HepG2 (cell line): ENCODE measurements at regions not wholly inside any gene's neighbourhood (a gene's known extent, or its start where the extent isn't known, plus 50 kb on each side); places are given as distances from the start of the nearest gene placed in this dataset.

Source experiments
- ATAC-seq: fragments of 200-7000 bp; cut with Tn5 transposase; 3 replicates; pipeline ENCODE4 v1.9.1; 2020; ENCODE audit warnings: mild to moderate bottlenecking, moderate library complexity
- BruUV-seq: library from RNA; stranded (reverse); fragments of 400-500 nt; replicated peaks from 2 replicates; lab custom pipeline; 2021; lab: Mats Ljungman, UMichigan
- CTCF ChIA-PET: fragments of 300-600 bp; formaldehyde crosslinking; extraction: SDS; loops from one replicate; lab custom pipeline; 2021; ENCODE audit warnings: low total read pairs, inconsistent platforms, low intra/inter-chr PET ratio; lab: Yijun Ruan, JAX
- POLR2A ChIA-PET: fragments of 350-600 bp; sonication (Branson Sonifier 250); formaldehyde crosslinking; loops from one replicate; lab custom pipeline; 2020; ENCODE audit warnings: antibody characterized with exemption, inconsistent platforms; lab: Yijun Ruan, JAX
- DNase-seq: peaks from one replicate; pipeline ENCODE4 v3.0.0-alpha.2; 2015; ENCODE audit warnings: low spot score
- FAIRE-seq: peaks from 3 replicates; lab custom pipeline; 2011; peaks lifted over from hg19 to GRCh38; lab: Jason Lieb, UNC
- H2AFZ ChIP-seq: one replicate; pipeline ENCODE4 v1.6.1; 2011; ENCODE audit warnings: low read length, inconsistent platforms
- H3K27ac ChIP-seq: fragments of 300-600 bp; 3 replicates; pipeline ENCODE4 v1.8.0; 2011; ENCODE audit warnings: mixed run types, mild to moderate bottlenecking, mixed read lengths, low read length, inconsistent platforms; ENCODE audit not compliant: insufficient read depth; ENCODE audit errors: extremely low read length
- H3K27me3 ChIP-seq, 2 experiments: fragments of 200-600 bp in 1 of 2; 2 replicates in 1 of 2; 3 replicates in 1 of 2; pipeline versions ENCODE4 v1.6.0 to v1.8.0; 2011; ENCODE audit warnings: low read length in 2 of 2, mild to moderate bottlenecking in 2 of 2, moderate library complexity in 2 of 2, inconsistent platforms in 1 of 2; ENCODE audit not compliant: insufficient read depth in 2 of 2, control insufficient read depth in 1 of 2
- H3K36me3 ChIP-seq, 2 experiments: fragments of 200-600 bp in 1 of 2; replicated peaks in 1 of 2; 2 replicates in 1 of 2; 3 replicates in 1 of 2; pipeline versions ENCODE4 v1.5.1 to v1.8.0; 2011; ENCODE audit warnings: low read length in 2 of 2, inconsistent platforms in 1 of 2; ENCODE audit not compliant: insufficient read depth in 2 of 2, control insufficient read depth in 1 of 2
- H3K4me1 ChIP-seq: 2 replicates; pipeline ENCODE4 v1.5.1; 2012; ENCODE audit warnings: low read length, inconsistent platforms; ENCODE audit not compliant: insufficient read depth
- H3K4me2 ChIP-seq: 2 replicates; pipeline ENCODE4 v1.6.0; 2011; ENCODE audit warnings: low read depth, low read length, inconsistent platforms
- H3K4me3 ChIP-seq, 3 experiments: fragments of 200-600 bp in 1 of 3; sonication (generic), shearing (Covaris generic) in 1 of 3; replicated peaks in 1 of 3; 2 replicates each; pipeline ENCODE4 v1.5.1; 2011 to 2016; ENCODE audit warnings: low read length in 3 of 3, inconsistent platforms in 2 of 3, low read depth in 2 of 3, mild to moderate bottlenecking in 2 of 3, control low read depth in 1 of 3, mixed read lengths in 1 of 3; ENCODE audit not compliant: insufficient read depth in 1 of 3
- H3K79me2 ChIP-seq: one replicate; pipeline ENCODE4 v1.6.1; 2011; ENCODE audit warnings: low read length, inconsistent platforms; ENCODE audit not compliant: insufficient read depth
- H3K9ac ChIP-seq: 2 replicates; pipeline ENCODE4 v1.6.0; 2011; ENCODE audit warnings: mild to moderate bottlenecking, low read depth, low read length, inconsistent platforms; ENCODE audit not compliant: insufficient read depth
- H3K9me3 ChIP-seq: 2 replicates; pipeline ENCODE4 v1.5.1; 2012; ENCODE audit warnings: mild to moderate bottlenecking, low read length
- H4K20me1 ChIP-seq: 2 replicates; pipeline ENCODE4 v1.6.0; 2011; ENCODE audit warnings: inconsistent platforms, mild to moderate bottlenecking, low read length, moderate library complexity; ENCODE audit not compliant: insufficient read depth
- ATF1 ChIP-seq: IDR thresholded peaks from 2 replicates; pipeline ENCODE4 v1.6.1; 2016; ENCODE audit warnings: mild to moderate bottlenecking, control low read depth
- CERS6 ChIP-seq: sonication (generic); formaldehyde crosslinking; IDR thresholded peaks from 2 replicates; pipeline ENCODE4 v1.5.0; 2020; ENCODE audit warnings: missing genetic modification reagents
- FLYWCH1 ChIP-seq: sonication (generic); formaldehyde crosslinking; IDR thresholded peaks from 2 replicates; pipeline ENCODE4 v1.8.1; 2023; ENCODE audit warnings: mild to moderate bottlenecking, missing genetic modification reagents
- KLF11 ChIP-seq: IDR thresholded peaks from 2 replicates; pipeline ENCODE4 v1.6.1; 2016; ENCODE audit warnings: missing compliant biosample characterization
- NFIB ChIP-seq: sonication (generic); formaldehyde crosslinking; IDR thresholded peaks from 2 replicates; pipeline ENCODE4 v1.9.0; 2021; ENCODE audit warnings: missing genetic modification reagents, mild to moderate bottlenecking, borderline replicate concordance
- NR3C1 ChIP-seq: sonication (generic); formaldehyde crosslinking; IDR thresholded peaks from 2 replicates; pipeline ENCODE4 v1.4.0; 2020; ENCODE audit warnings: missing genetic modification reagents
- POGZ ChIP-seq: sonication (generic); formaldehyde crosslinking; IDR thresholded peaks from 2 replicates; pipeline ENCODE4 v1.4.0; 2020; ENCODE audit warnings: mild to moderate bottlenecking, missing genetic modification reagents
- TCF7L2 ChIP-seq: IDR thresholded peaks from 2 replicates; pipeline ENCODE4 v1.6.1; 2011; ENCODE audit warnings: mild to moderate bottlenecking, low read depth, low read length, moderate library complexity
- ZFX ChIP-seq: sonication (generic); formaldehyde crosslinking; IDR thresholded peaks from 2 replicates; pipeline ENCODE4 v1.4.0; 2020; ENCODE audit warnings: mild to moderate bottlenecking, low read depth, missing genetic modification reagents, moderate library complexity
- ZMYM3 ChIP-seq: sonication (generic); formaldehyde crosslinking; IDR thresholded peaks from 2 replicates; pipeline ENCODE4 v1.5.1; 2020; ENCODE audit warnings: mild to moderate bottlenecking, missing genetic modification reagents
- ZNF674 ChIP-seq: sonication (generic); formaldehyde crosslinking; IDR thresholded peaks from 2 replicates; pipeline ENCODE4 v1.5.0; 2020; ENCODE audit warnings: low read depth, mild to moderate bottlenecking, missing genetic modification reagents
- ZNF770 ChIP-seq: sonication (generic); formaldehyde crosslinking; IDR thresholded peaks from 2 replicates; pipeline ENCODE4 v1.5.0; 2020; ENCODE audit warnings: mild to moderate bottlenecking, missing genetic modification reagents
- ZNF878 ChIP-seq: sonication (generic); formaldehyde crosslinking; IDR thresholded peaks from 2 replicates; pipeline ENCODE4 v1.8.1; 2023; ENCODE audit warnings: mild to moderate bottlenecking, missing genetic modification reagents, moderate library complexity
- WGBS: methylation state at CpG from one replicate; pipeline ENCODE4 v1.1.6; 2017; ENCODE audit warnings: low lambda C conversion rate; 5-methylcytosine and 5-hydroxymethylcytosine counted together
- in situ Hi-C: cut with HindIII; loops from 2 replicates; pipeline ENCODE4 v1.10.0; 2017; ENCODE audit warnings: low pct_unique_long_range_greater_than_20kb; ENCODE audit not compliant: extremely low pct_ligation_motif_present
- intact Hi-C: fragments of 100-400 bp; cut with micrococcal nuclease; formaldehyde crosslinking; loops from one replicate; pipeline ENCODE4 v1.10.0; 2022; ENCODE audit not compliant: unreplicated experiment
- TF ChIP-seq, protein P1 (sequence below): sonication (generic); formaldehyde crosslinking; IDR thresholded peaks from 2 replicates; pipeline ENCODE4 v1.5.0; 2020; ENCODE audit warnings: missing genetic modification reagents

DNA sequence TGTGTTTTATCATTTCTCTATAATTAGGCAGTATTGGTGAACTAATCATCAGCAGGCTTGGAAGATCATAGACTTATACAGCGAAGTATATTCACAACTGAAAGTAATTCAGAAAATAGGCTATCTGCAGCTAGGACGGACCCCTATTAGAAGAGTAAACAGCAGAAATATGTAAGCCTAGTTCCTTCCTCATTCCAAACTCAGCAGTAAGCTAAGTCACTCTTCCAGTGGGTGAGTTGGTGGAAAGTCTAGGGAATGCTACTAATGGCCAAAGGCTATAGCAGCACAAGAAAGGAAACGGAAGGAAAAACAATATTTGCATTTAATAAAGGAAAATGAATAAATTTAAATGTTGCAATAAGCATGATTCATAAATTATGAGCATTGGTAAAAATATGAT lies 918.1 kb upstream of the TMPRSS15 start:
- ATAC-seq (no peak), DNase-seq (no peak), FAIRE-seq (no peak)
- Histone ChIP-seq H3K4me2 (no peak overlapping the region), H4K20me1 (no peaks in the 10 kb centered on the region), H3K9ac (no peak overlapping the region), H3K27me3 (no peaks in the 10 kb centered on the region), H3K4me1 (no peaks in the 10 kb centered on the region), H3K9me3 (peaks cover 77% of the 10 kb centered on the region), H3K4me3 (no peak overlapping the region), H3K27ac (no peak overlapping the region), H3K36me3 (no peaks in the 10 kb centered on the region)
- BruUV-seq: no TSS peak
- in situ Hi-C loops: no loop called here
- 3% methylated on average over 3 of the region's 3 CpGs for WGBS
- CTCF ChIA-PET: no interaction called here
- TF ChIP-seq TCF7L2 (no peak), NFIB (no peak)
- TF ChIP-seq, all 625 proteins: peak for 0
- H2AFZ ChIP-seq: no peak overlapping the region
- POLR2A ChIA-PET: no interaction called here
- H3K79me2 ChIP-seq: no peaks in the 10 kb centered on the region
- intact Hi-C loops: no loop called here

- BruUV-seq: no TSS peak
- TF ChIP-seq ATF1: no peak
- TF ChIP-seq FLYWCH1: no peak
- TF ChIP-seq ZNF674 (CRISPR knock-in tag): no peak
- TF ChIP-seq ZNF878: no peak
- no peak for TF ChIP-seq CERS6 (CRISPR knock-in tag)
- no peak for TF ChIP-seq ZMYM3 (CRISPR knock-in tag)
- no peak for TF ChIP-seq KLF11 (CRISPR knock-in tag)
- no peak for TF ChIP-seq ZFX (CRISPR knock-in tag)
- TF ChIP-seq NR3C1: no peak
- TF ChIP-seq, protein P1, sequence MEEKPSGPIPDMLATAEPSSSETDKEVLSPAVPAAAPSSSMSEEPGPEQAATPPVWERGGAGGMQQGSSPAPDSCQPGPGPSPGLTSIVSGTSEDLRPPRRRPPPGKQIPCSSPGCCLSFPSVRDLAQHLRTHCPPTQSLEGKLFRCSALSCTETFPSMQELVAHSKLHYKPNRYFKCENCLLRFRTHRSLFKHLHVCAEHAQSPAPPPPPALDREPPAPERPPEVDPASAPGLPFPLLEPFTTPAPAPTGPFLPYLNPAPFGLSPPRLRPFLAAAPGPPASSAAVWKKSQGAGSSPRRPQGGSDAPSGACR (CRISPR knock-in tag): no peak
- TF ChIP-seq ZNF770 (CRISPR knock-in tag): no peak
- no peak for TF ChIP-seq POGZ
- no peak for DNase-seq
- Histone ChIP-seq H3K27ac (no peak overlapping the region), H3K4me3 (no peak overlapping the region), H3K27me3 (no peaks in the 10 kb centered on the region), H2AFZ (no peak overlapping the region), H3K9me3 (peaks cover 76% of the 10 kb centered on the region), H3K9ac (no peak overlapping the region), H3K79me2 (no peaks in the 10 kb centered on the region), H3K4me2 (no peak overlapping the region), H3K36me3 (no peaks in the 10 kb centered on the region), H4K20me1 (no peaks in the 10 kb centered on the region), H3K4me1 (no peaks in the 10 kb centered on the region)
- 0% methylated on average over 1 of the region's 1 CpG for WGBS
- in situ Hi-C loops (no loop called here), intact Hi-C loops (no loop called here)
- ATAC-seq: no peak
- POLR2A ChIA-PET: no interaction called here
- CTCF ChIA-PET: no interaction called here
- FAIRE-seq: no peak
These were observed 918.8 kb upstream of the TMPRSS15 start for GRCh38 chr21:19322360-19322759.
